ENCODE measurements at regions not wholly inside any gene's neighbourhood (a gene's known extent, or its start where the extent isn't known, plus 50 kb on each side); places are given as distances from the start of the nearest gene placed in this dataset.

GRCh38 chr1:30479575-30479974, 243.8 kb downstream of the MATN1 start:
- no peak overlapping the region for H3K4me3 ChIP-seq (IDR thresholded peaks at IDR 0.05; ENCODE audit: insufficient read depth, low read depth, low read length)
- no peak overlapping the region for H3K4me2 ChIP-seq
- H3K27ac ChIP-seq, result no peak overlapping the region

GRCh38 chr1:30478799-30479563, 244.4 kb downstream of the MATN1 start:
- Histone ChIP-seq H3K9ac (no peak overlapping the region), H3K79me2 (ENCODE audit: insufficient read depth, low read depth) (no peaks in the 10 kb centered on the region), H3K4me1 (ENCODE audit: low read depth, poor library complexity, severe bottlenecking) (no peaks in the 10 kb centered on the region), H3K36me3 (ENCODE audit: insufficient read depth) (no peaks in the 10 kb centered on the region), H3K4me2 (no peak overlapping the region), H3K27ac (no peak overlapping the region), H3K27me3 (ENCODE audit: insufficient read depth, low read depth) (no peaks in the 10 kb centered on the region; the same call in 1 of the 2 replicates), H3K4me3 (IDR thresholded peaks at IDR 0.05; ENCODE audit: insufficient read depth, low read depth, low read length) (no peak overlapping the region), H4K20me1 (ENCODE audit: insufficient read depth) (no peaks in the 10 kb centered on the region), H2AFZ (ENCODE audit: low read depth) (no peak overlapping the region)
- no peak for TF ChIP-seq CTCF (conservative IDR thresholded peaks at IDR 0.05; ENCODE audit: low read depth, low read length)

More at GRCh38 chr1:30479575-30479974, 243.8 kb downstream of the MATN1 start:
- no peaks in the 10 kb centered on the region for H4K20me1 ChIP-seq (ENCODE audit: insufficient read depth)
- no peak overlapping the region for H3K9ac ChIP-seq
- H3K79me2 ChIP-seq (ENCODE audit: insufficient read depth, low read depth), result no peaks in the 10 kb centered on the region
- no peaks in the 10 kb centered on the region for H3K4me1 ChIP-seq (ENCODE audit: low read depth, poor library complexity, severe bottlenecking)
- no peak for TF ChIP-seq CTCF (conservative IDR thresholded peaks at IDR 0.05; ENCODE audit: low read depth, low read length)
- H2AFZ ChIP-seq (ENCODE audit: low read depth), result no peak overlapping the region
- H3K27me3 ChIP-seq (ENCODE audit: insufficient read depth, low read depth), result no peaks in the 10 kb centered on the region; the same call in 1 of the 2 replicates
- no peaks in the 10 kb centered on the region for H3K36me3 ChIP-seq (ENCODE audit: insufficient read depth)

GRCh38 chr1:30478283-30478682, 245.1 kb downstream of the MATN1 start:
- no peak overlapping the region for H3K4me3 ChIP-seq (IDR thresholded peaks at IDR 0.05; ENCODE audit: insufficient read depth, low read depth, low read length)
- H3K4me1 ChIP-seq (ENCODE audit: low read depth, poor library complexity, severe bottlenecking), result no peaks in the 10 kb centered on the region
- H3K4me2 ChIP-seq, result no peak overlapping the region
- H3K27ac ChIP-seq, result no peak overlapping the region
- no peak overlapping the region for H3K9ac ChIP-seq
- H3K27me3 ChIP-seq (ENCODE audit: insufficient read depth, low read depth), result peaks cover 4% of the 10 kb centered on the region; the same call in 1 of the 2 replicates
- H2AFZ ChIP-seq (ENCODE audit: low read depth), result no peak overlapping the region
- H4K20me1 ChIP-seq (ENCODE audit: insufficient read depth), result no peaks in the 10 kb centered on the region
- TF ChIP-seq CTCF (conservative IDR thresholded peaks at IDR 0.05; ENCODE audit: low read depth, low read length), result no peak
- no peaks in the 10 kb centered on the region for H3K36me3 ChIP-seq (ENCODE audit: insufficient read depth)
- H3K79me2 ChIP-seq (ENCODE audit: insufficient read depth, low read depth), result no peaks in the 10 kb centered on the region

- Histone ChIP-seq H3K9ac (no peak overlapping the region), H3K4me2 (no peak overlapping the region), H3K36me3 (ENCODE audit: insufficient read depth) (no peaks in the 10 kb centered on the region), H4K20me1 (ENCODE audit: insufficient read depth) (no peaks in the 10 kb centered on the region), H3K27ac (no peak overlapping the region), H3K4me3 (IDR thresholded peaks at IDR 0.05; ENCODE audit: insufficient read depth, low read depth, low read length) (no peak overlapping the region), H3K27me3 (ENCODE audit: insufficient read depth, low read depth) (peaks cover 4% of the 10 kb centered on the region; the same call in 1 of the 2 replicates), H2AFZ (ENCODE audit: low read depth) (no peak overlapping the region), H3K4me1 (ENCODE audit: low read depth, poor library complexity, severe bottlenecking) (no peaks in the 10 kb centered on the region), H3K79me2 (ENCODE audit: insufficient read depth, low read depth) (no peaks in the 10 kb centered on the region)
- TF ChIP-seq CTCF (conservative IDR thresholded peaks at IDR 0.05; ENCODE audit: low read depth, low read length), result no peak
Measured at GRCh38 chr1:30477588-30477987, 245.8 kb downstream of the MATN1 start.

Data from KMS-11 (cell line).